ENCODE measurements at regions not wholly inside any gene's neighbourhood (a gene's known extent, or its start where the extent isn't known, plus 50 kb on each side); places are given as distances from the start of the nearest gene placed in this dataset.

GRCh38 chr12:30874455-30875321 lies 51.9 kb upstream of the TSPAN11 start:
- TF ChIP-seq, protein P1, sequence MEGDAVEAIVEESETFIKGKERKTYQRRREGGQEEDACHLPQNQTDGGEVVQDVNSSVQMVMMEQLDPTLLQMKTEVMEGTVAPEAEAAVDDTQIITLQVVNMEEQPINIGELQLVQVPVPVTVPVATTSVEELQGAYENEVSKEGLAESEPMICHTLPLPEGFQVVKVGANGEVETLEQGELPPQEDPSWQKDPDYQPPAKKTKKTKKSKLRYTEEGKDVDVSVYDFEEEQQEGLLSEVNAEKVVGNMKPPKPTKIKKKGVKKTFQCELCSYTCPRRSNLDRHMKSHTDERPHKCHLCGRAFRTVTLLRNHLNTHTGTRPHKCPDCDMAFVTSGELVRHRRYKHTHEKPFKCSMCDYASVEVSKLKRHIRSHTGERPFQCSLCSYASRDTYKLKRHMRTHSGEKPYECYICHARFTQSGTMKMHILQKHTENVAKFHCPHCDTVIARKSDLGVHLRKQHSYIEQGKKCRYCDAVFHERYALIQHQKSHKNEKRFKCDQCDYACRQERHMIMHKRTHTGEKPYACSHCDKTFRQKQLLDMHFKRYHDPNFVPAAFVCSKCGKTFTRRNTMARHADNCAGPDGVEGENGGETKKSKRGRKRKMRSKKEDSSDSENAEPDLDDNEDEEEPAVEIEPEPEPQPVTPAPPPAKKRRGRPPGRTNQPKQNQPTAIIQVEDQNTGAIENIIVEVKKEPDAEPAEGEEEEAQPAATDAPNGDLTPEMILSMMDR (IDR thresholded peaks at IDR 0.05; ENCODE audit: insufficient read depth, low read length): no peak
- TF ChIP-seq, protein P2, sequence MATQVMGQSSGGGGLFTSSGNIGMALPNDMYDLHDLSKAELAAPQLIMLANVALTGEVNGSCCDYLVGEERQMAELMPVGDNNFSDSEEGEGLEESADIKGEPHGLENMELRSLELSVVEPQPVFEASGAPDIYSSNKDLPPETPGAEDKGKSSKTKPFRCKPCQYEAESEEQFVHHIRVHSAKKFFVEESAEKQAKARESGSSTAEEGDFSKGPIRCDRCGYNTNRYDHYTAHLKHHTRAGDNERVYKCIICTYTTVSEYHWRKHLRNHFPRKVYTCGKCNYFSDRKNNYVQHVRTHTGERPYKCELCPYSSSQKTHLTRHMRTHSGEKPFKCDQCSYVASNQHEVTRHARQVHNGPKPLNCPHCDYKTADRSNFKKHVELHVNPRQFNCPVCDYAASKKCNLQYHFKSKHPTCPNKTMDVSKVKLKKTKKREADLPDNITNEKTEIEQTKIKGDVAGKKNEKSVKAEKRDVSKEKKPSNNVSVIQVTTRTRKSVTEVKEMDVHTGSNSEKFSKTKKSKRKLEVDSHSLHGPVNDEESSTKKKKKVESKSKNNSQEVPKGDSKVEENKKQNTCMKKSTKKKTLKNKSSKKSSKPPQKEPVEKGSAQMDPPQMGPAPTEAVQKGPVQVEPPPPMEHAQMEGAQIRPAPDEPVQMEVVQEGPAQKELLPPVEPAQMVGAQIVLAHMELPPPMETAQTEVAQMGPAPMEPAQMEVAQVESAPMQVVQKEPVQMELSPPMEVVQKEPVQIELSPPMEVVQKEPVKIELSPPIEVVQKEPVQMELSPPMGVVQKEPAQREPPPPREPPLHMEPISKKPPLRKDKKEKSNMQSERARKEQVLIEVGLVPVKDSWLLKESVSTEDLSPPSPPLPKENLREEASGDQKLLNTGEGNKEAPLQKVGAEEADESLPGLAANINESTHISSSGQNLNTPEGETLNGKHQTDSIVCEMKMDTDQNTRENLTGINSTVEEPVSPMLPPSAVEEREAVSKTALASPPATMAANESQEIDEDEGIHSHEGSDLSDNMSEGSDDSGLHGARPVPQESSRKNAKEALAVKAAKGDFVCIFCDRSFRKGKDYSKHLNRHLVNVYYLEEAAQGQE (IDR thresholded peaks at IDR 0.05; ENCODE audit: insufficient replicate concordance, low read depth): no peak
- TF ChIP-seq SPI1 (IDR thresholded peaks at IDR 0.05; ENCODE audit: borderline replicate concordance, low read depth) (no peak), POLR2AphosphoS5 (IDR thresholded peaks at IDR 0.05; ENCODE audit: low read depth) (no peak), GABPA (IDR thresholded peaks at IDR 0.05; ENCODE audit: low read depth) (no peak)
- DNase-seq (ENCODE audit: low read depth in 1 of 2, low spot score in 1 of 2): no peak
- no peaks in the 10 kb centered on the region for H3K27me3 ChIP-seq (ENCODE audit: insufficient read depth, poor library complexity, severe bottlenecking)
- H3K4me3 ChIP-seq (replicated peaks; ENCODE audit: insufficient read depth, low read length): no peak overlapping the region
- H3K27ac ChIP-seq (replicated peaks): no peak overlapping the region

DNA sequence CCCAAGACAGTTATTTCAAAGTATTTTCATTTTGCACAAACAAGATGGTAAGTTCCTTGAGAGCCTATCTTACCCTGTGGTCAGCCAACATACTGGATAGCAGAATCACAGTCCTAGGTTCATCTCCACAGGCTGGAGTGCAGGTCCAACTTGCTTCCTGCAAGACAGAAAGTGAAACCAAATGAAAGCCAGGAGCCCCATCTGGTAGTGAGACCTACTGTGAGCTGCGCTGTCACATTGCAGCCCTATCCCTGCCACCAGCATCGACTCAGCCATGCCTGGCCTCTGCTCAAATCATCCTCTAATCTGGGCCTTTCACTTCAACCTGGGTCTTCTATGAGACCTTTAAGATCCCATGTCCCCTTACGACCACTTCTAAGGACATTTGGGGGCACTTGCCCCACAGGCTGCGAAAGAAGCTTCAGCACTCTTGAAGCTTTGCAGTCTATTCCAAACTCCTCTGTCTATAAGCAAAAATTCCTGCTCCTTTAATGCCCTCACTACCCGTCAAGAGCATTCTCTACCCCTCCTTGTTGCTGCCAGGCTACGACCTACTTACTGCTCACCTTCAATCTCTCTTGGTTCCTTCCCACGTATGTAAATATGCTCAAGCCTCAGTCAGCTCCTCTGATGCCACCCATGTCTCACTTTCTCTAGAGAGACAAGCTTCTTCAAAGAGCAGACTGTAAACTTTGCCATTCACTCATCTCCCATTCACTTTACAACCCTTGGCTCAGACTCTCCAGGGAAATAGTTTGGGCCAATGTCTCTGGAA lies 55.9 kb upstream of the TSPAN11 start:
- no peak for DNase-seq (ENCODE audit: low read depth in 1 of 2, low spot score in 1 of 2)
- H3K27me3 ChIP-seq (ENCODE audit: insufficient read depth, poor library complexity, severe bottlenecking): no peaks in the 10 kb centered on the region
- H3K4me3 ChIP-seq (replicated peaks; ENCODE audit: insufficient read depth, low read length): no peak overlapping the region
- H3K27ac ChIP-seq (replicated peaks): no peak overlapping the region
- TF ChIP-seq, protein P2 (IDR thresholded peaks at IDR 0.05; ENCODE audit: insufficient replicate concordance, low read depth): no peak
- TF ChIP-seq, protein P1 (IDR thresholded peaks at IDR 0.05; ENCODE audit: insufficient read depth, low read length): no peak
- no peak for TF ChIP-seq POLR2AphosphoS5 (IDR thresholded peaks at IDR 0.05; ENCODE audit: low read depth)
- TF ChIP-seq SPI1 (IDR thresholded peaks at IDR 0.05; ENCODE audit: borderline replicate concordance, low read depth): no peak
- TF ChIP-seq GABPA (IDR thresholded peaks at IDR 0.05; ENCODE audit: low read depth): no peak

- TF ChIP-seq, protein P2 (IDR thresholded peaks at IDR 0.05; ENCODE audit: insufficient replicate concordance, low read depth): no peak
- TF ChIP-seq, protein P1 (IDR thresholded peaks at IDR 0.05; ENCODE audit: insufficient read depth, low read length): no peak
- TF ChIP-seq SPI1 (IDR thresholded peaks at IDR 0.05; ENCODE audit: borderline replicate concordance, low read depth) (no peak), GABPA (IDR thresholded peaks at IDR 0.05; ENCODE audit: low read depth) (no peak), POLR2AphosphoS5 (IDR thresholded peaks at IDR 0.05; ENCODE audit: low read depth) (no peak)
- H3K4me3 ChIP-seq (replicated peaks; ENCODE audit: insufficient read depth, low read length): no peak overlapping the region
- DNase-seq (ENCODE audit: low read depth in 1 of 2, low spot score in 1 of 2): no peak
Observed at GRCh38 chr12:30867415-30867814, 59.1 kb upstream of the TSPAN11 start.

More at GRCh38 chr12:30867415-30867814, 59.1 kb upstream of the TSPAN11 start:
- no peak overlapping the region for H3K27ac ChIP-seq (replicated peaks)
- H3K27me3 ChIP-seq (ENCODE audit: insufficient read depth, poor library complexity, severe bottlenecking): no peaks in the 10 kb centered on the region
